ENCODE measurements at regions not wholly inside any gene's neighbourhood (a gene's known extent, or its start where the extent isn't known, plus 50 kb on each side); places are given as distances from the start of the nearest gene placed in this dataset.

DNA sequence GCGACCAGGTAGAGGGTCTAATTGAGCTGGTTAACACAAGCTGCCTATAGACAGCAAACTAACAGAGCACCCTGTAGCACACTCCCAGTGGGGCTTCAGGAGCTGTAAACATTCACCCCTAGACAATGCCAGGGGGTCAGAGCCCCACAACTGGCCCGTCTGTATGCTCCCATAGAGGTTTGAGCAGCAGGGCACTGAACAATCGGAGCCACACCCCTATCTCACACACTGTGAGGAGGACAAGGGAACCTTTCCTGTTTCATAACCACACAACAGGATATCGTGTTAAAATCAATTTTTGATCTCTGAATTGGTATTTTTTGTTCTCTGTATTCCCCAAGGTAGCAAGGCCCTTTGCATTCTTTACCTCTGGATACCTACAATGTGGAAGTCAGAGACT, 266.1 kb downstream of the SPRY2 start:
- no peak overlapping the region for H3K4me3 ChIP-seq
- H3K9me3 ChIP-seq (ENCODE audit: insufficient read depth, low read depth): no peaks in the 10 kb centered on the region
- no TSS peak for BruUV-seq (replicated peaks)
- no peaks in the 10 kb centered on the region for H3K79me2 ChIP-seq (ENCODE audit: low read depth)
- TF ChIP-seq EZH2 (IDR thresholded peaks at IDR 0.05; ENCODE audit: low read depth): no peak
- TF ChIP-seq, protein P1, sequence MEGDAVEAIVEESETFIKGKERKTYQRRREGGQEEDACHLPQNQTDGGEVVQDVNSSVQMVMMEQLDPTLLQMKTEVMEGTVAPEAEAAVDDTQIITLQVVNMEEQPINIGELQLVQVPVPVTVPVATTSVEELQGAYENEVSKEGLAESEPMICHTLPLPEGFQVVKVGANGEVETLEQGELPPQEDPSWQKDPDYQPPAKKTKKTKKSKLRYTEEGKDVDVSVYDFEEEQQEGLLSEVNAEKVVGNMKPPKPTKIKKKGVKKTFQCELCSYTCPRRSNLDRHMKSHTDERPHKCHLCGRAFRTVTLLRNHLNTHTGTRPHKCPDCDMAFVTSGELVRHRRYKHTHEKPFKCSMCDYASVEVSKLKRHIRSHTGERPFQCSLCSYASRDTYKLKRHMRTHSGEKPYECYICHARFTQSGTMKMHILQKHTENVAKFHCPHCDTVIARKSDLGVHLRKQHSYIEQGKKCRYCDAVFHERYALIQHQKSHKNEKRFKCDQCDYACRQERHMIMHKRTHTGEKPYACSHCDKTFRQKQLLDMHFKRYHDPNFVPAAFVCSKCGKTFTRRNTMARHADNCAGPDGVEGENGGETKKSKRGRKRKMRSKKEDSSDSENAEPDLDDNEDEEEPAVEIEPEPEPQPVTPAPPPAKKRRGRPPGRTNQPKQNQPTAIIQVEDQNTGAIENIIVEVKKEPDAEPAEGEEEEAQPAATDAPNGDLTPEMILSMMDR (conservative IDR thresholded peaks at IDR 0.05): no peak
- no peaks in the 10 kb centered on the region for H3K36me3 ChIP-seq (ENCODE audit: low read depth)
- H4K20me1 ChIP-seq (ENCODE audit: insufficient read depth): no peaks in the 10 kb centered on the region
- intact Hi-C loops (cut with micrococcal nuclease; ENCODE audit: unreplicated experiment): no loop called here
- DNase-seq: no peak
- no peaks in the 10 kb centered on the region for H3F3A ChIP-seq (ENCODE audit: insufficient read depth, low read depth)
- POLR2A ChIA-PET (ENCODE audit: unreplicated experiment): no interaction called here
- H2AFZ ChIP-seq: no peak overlapping the region
- H3K27ac ChIP-seq: no peak overlapping the region
- CTCF ChIA-PET: no interaction called here
- H3K9me2 ChIP-seq (ENCODE audit: insufficient read depth): no peaks in the 10 kb centered on the region; the same call in 1 of the 2 replicates
- H3K4me2 ChIP-seq: no peak overlapping the region
- H3K27me3 ChIP-seq (ENCODE audit: insufficient read depth, low read depth): no peaks in the 10 kb centered on the region
- no peaks in the 10 kb centered on the region for H3K4me1 ChIP-seq (replicated peaks; ENCODE audit: insufficient read depth)

DNA sequence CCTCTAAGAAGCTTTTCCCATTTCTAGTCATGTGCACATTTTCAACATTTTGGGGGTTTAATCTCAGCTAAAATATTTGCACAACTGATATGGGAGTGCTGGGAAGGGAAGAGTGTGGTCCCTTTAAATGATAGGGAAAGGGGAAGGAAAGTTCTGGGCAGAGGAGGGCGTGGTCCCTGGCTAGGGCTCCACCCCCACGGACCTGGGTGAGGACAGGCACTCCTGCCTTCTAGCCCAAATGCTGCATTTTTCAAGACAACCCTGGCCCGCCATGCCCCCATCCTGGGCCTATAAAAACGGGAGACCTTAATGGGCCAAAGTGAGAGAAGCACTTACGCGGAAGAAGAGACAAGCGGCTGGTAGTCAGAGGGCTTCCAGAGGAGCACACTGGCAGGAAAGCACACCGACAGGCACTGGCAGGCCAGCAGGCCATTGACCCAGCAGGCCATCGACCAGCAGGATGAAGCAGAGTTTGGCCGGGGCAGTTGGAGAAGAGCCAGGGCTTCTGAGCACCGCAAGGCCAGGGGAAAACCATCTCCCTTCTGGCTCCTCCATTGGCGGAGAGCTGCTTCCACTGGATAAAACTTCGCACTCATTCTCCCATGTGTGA, 266.7 kb downstream of the SPRY2 start:
- ChIA-PET POLR2A (ENCODE audit: unreplicated experiment) (no interaction called here), CTCF (no interaction called here)
- BruUV-seq (replicated peaks): no TSS peak

DNA sequence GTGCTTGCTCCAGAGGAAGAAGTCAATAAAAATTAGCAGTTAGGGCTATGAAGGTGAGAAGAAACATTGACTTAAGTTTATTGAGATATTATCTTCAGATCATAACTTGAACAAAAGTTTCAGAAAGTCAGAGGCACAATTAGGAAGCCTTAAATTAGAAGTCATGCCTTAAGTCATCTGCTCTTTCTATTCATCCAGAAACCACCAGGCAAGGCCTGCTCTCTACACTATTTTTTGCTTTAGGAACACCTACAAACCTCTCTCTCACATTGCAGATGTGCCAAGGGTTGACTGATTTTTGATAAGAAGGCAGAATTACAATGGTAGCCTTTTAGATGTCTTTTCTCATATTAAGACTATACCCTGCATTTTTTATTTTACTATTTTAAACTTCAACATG, 268.7 kb downstream of the SPRY2 start:
- CTCF ChIA-PET: no interaction called here
- POLR2A ChIA-PET (ENCODE audit: unreplicated experiment): no interaction called here
- intact Hi-C loops (cut with micrococcal nuclease; ENCODE audit: unreplicated experiment): no loop called here
- Histone ChIP-seq H3K9me3 (ENCODE audit: insufficient read depth, low read depth) (no peaks in the 10 kb centered on the region), H3K4me3 (no peak overlapping the region), H3K27me3 (ENCODE audit: insufficient read depth, low read depth) (no peaks in the 10 kb centered on the region), H3K36me3 (ENCODE audit: low read depth) (no peaks in the 10 kb centered on the region), H3K79me2 (ENCODE audit: low read depth) (no peaks in the 10 kb centered on the region), H2AFZ (no peak overlapping the region), H3K9me2 (ENCODE audit: insufficient read depth) (no peaks in the 10 kb centered on the region; the same call in 1 of the 2 replicates), H3K4me1 (replicated peaks; ENCODE audit: insufficient read depth) (no peaks in the 10 kb centered on the region), H3F3A (ENCODE audit: insufficient read depth, low read depth) (no peaks in the 10 kb centered on the region), H3K27ac (no peak overlapping the region), H3K4me2 (no peak overlapping the region), H4K20me1 (ENCODE audit: insufficient read depth) (no peaks in the 10 kb centered on the region)
- DNase-seq: no peak
- TF ChIP-seq, protein P1 (conservative IDR thresholded peaks at IDR 0.05): no peak
- no peak for TF ChIP-seq EZH2 (IDR thresholded peaks at IDR 0.05; ENCODE audit: low read depth)
- no TSS peak for BruUV-seq (replicated peaks)

More for the DNA sequence above, 266.7 kb downstream of the SPRY2 start:
- Histone ChIP-seq H2AFZ (no peak overlapping the region), H4K20me1 (ENCODE audit: insufficient read depth) (no peaks in the 10 kb centered on the region), H3F3A (ENCODE audit: insufficient read depth, low read depth) (no peaks in the 10 kb centered on the region), H3K27me3 (ENCODE audit: insufficient read depth, low read depth) (no peaks in the 10 kb centered on the region), H3K27ac (no peak overlapping the region), H3K4me3 (no peak overlapping the region), H3K4me1 (replicated peaks; ENCODE audit: insufficient read depth) (no peaks in the 10 kb centered on the region), H3K36me3 (ENCODE audit: low read depth) (no peaks in the 10 kb centered on the region), H3K9me3 (ENCODE audit: insufficient read depth, low read depth) (no peaks in the 10 kb centered on the region), H3K9me2 (ENCODE audit: insufficient read depth) (no peaks in the 10 kb centered on the region; the same call in 1 of the 2 replicates), H3K79me2 (ENCODE audit: low read depth) (no peaks in the 10 kb centered on the region), H3K4me2 (no peak overlapping the region)
- TF ChIP-seq, protein P1 (conservative IDR thresholded peaks at IDR 0.05): no peak
- TF ChIP-seq EZH2 (IDR thresholded peaks at IDR 0.05; ENCODE audit: low read depth): no peak
- intact Hi-C loops (cut with micrococcal nuclease; ENCODE audit: unreplicated experiment): no loop called here
- DNase-seq: no peak
